Caco-2 (cell line): ENCODE measurements at regions not wholly inside any gene's neighbourhood (a gene's known extent, or its start where the extent isn't known, plus 50 kb on each side); places are given as distances from the start of the nearest gene placed in this dataset.

Experiments
- BruUV-seq: library from RNA; stranded (reverse); fragments of 400-500 nt; replicated peaks from 2 replicates; lab custom pipeline; 2021; lab: Mats Ljungman, UMichigan
- CTCF ChIA-PET: fragments of 300-600 bp; sonication (Branson Sonifier 250); formaldehyde crosslinking; loops from one replicate; lab custom pipeline; 2022; ENCODE audit warnings: antibody characterized with exemption; lab: Charles Lee
- POLR2A ChIA-PET: fragments of 300-600 bp; sonication (Branson Sonifier 250); formaldehyde crosslinking; loops from one replicate; lab custom pipeline; 2022; ENCODE audit warnings: antibody characterized with exemption; lab: Charles Lee
- DNase-seq, 2 experiments: peaks; one replicate each; pipeline versions ENCODE4 v3.0.0 to v3.0.0-alpha.2; 2020 to 2022
- H3K27me3 ChIP-seq: replicated peaks from 2 replicates; pipeline ENCODE4 v1.6.0; 2011; ENCODE audit warnings: low read length; ENCODE audit not compliant: control insufficient read depth, insufficient read depth
- H3K36me3 ChIP-seq: 2 replicates; pipeline ENCODE4 v1.5.1; 2011; ENCODE audit warnings: low read length; ENCODE audit not compliant: control insufficient read depth, insufficient read depth
- H3K4me1 ChIP-seq: fragments of 250-450 bp; sonication (Bioruptor Pico); 2 replicates; pipeline ENCODE4 v1.5.1; 2020; ENCODE audit warnings: mild to moderate bottlenecking
- H3K4me3 ChIP-seq: 2 replicates; pipeline ENCODE4 v1.5.1; 2011; ENCODE audit warnings: low read depth, mild to moderate bottlenecking, control low read depth, low read length
- H3K9me3 ChIP-seq: fragments of 250-450 bp; sonication (Bioruptor Pico); 2 replicates; pipeline ENCODE4 v1.5.1; 2020; ENCODE audit warnings: mild to moderate bottlenecking, moderate library complexity
- H3K27ac Mint-ChIP-seq: one replicate; pipeline ENCODE4 v1.8.0; 2022; ENCODE audit warnings: mixed read lengths; ENCODE audit not compliant: unreplicated experiment
- H3K27me3 Mint-ChIP-seq: one replicate; pipeline ENCODE4 v1.8.0; 2022; ENCODE audit warnings: mixed read lengths; ENCODE audit not compliant: insufficient read depth, unreplicated experiment
- H3K36me3 Mint-ChIP-seq: one replicate; pipeline ENCODE4 v1.8.0; 2022; ENCODE audit warnings: mild to moderate bottlenecking, mixed read lengths; ENCODE audit not compliant: insufficient read depth, unreplicated experiment
- H3K4me1 Mint-ChIP-seq: one replicate; pipeline ENCODE4 v1.8.0; 2022; ENCODE audit warnings: low read depth, mixed read lengths; ENCODE audit not compliant: unreplicated experiment
- H3K4me3 Mint-ChIP-seq: one replicate; pipeline ENCODE4 v1.8.0; 2022; ENCODE audit warnings: mild to moderate bottlenecking, moderate library complexity, mixed read lengths; ENCODE audit not compliant: unreplicated experiment
- H3K9me3 Mint-ChIP-seq: one replicate; pipeline ENCODE4 v1.8.0; 2022; ENCODE audit warnings: mixed read lengths; ENCODE audit not compliant: unreplicated experiment
- CTCF ChIP-seq, 2 experiments: fragments of 200-600 bp in 1 of 2; IDR thresholded peaks; 1 replicate in 1 of 2; 2 replicates in 1 of 2; pipeline versions ENCODE4 v1.5.1 to v1.8.0; 2011 to 2022; ENCODE audit warnings: antibody characterized with exemption in 1 of 2, control low read depth in 1 of 2, inconsistent platforms in 1 of 2, low read depth in 1 of 2, low read length in 1 of 2, mild to moderate bottlenecking in 1 of 2, moderate library complexity in 1 of 2; ENCODE audit not compliant: insufficient read depth in 1 of 2, severe bottlenecking in 1 of 2, unreplicated experiment in 1 of 2
- intact Hi-C: fragments of 100-400 bp; cut with micrococcal nuclease; formaldehyde crosslinking; loops from one replicate; pipeline ENCODE4 v1.10.0; 2022; ENCODE audit not compliant: unreplicated experiment

GRCh38 chr7:131839967-131840690 is 283.7 kb upstream of the PODXL start:
- intact Hi-C loops: loop anchor here (5.0 kb wide), 2 partner anchors 88 to 153 kb away; no protein-coding TSS in a partner anchor
- no peaks in the 10 kb centered on the region for H3K27me3 ChIP-seq
- H3K9me3 Mint-ChIP-seq: no peaks in the 10 kb centered on the region
- H3K4me3 Mint-ChIP-seq: no peak overlapping the region
- H3K4me3 ChIP-seq: no peak overlapping the region
- H3K36me3 Mint-ChIP-seq: no peaks in the 10 kb centered on the region
- no peak overlapping the region for H3K27ac Mint-ChIP-seq
- H3K27me3 Mint-ChIP-seq: peaks cover 12% of the 10 kb centered on the region
- ChIA-PET CTCF (interaction anchor here (1.2 kb wide), 1 partner anchor 19 kb away, joined by 3 read pairs; no protein-coding TSS in a partner anchor), POLR2A (no interaction called here)
- no peak for TF ChIP-seq CTCF (IDR thresholded peaks at IDR 0.05; ENCODE audit: insufficient read depth in 1 of 2, low read depth in 1 of 2, low read length in 1 of 2, severe bottlenecking in 1 of 2, unreplicated experiment in 1 of 2)
- no peaks in the 10 kb centered on the region for H3K4me1 ChIP-seq
- no TSS peak for BruUV-seq
- no peaks in the 10 kb centered on the region for H3K9me3 ChIP-seq
- no peak for DNase-seq
- H3K4me1 Mint-ChIP-seq: no peaks in the 10 kb centered on the region
- H3K36me3 ChIP-seq: no peaks in the 10 kb centered on the region

- Mint-ChIP-seq H3K36me3 (no peaks in the 10 kb centered on the region), H3K27ac (no peak overlapping the region), H3K9me3 (no peaks in the 10 kb centered on the region), H3K27me3 (peaks cover 8% of the 10 kb centered on the region), H3K4me1 (no peaks in the 10 kb centered on the region), H3K4me3 (no peak overlapping the region)
- TF ChIP-seq CTCF (IDR thresholded peaks at IDR 0.05; ENCODE audit: insufficient read depth in 1 of 2, low read depth in 1 of 2, low read length in 1 of 2, severe bottlenecking in 1 of 2, unreplicated experiment in 1 of 2): peak in 1 of 2 experiments; percentile 10
- Histone ChIP-seq H3K36me3 (no peaks in the 10 kb centered on the region), H3K27me3 (no peaks in the 10 kb centered on the region), H3K9me3 (no peaks in the 10 kb centered on the region), H3K4me3 (no peak overlapping the region), H3K4me1 (no peaks in the 10 kb centered on the region)
- ChIA-PET CTCF (no interaction called here), POLR2A (no interaction called here)
- no TSS peak for BruUV-seq
- no peak for DNase-seq
- intact Hi-C loops: loop anchor here (5.0 kb wide), 1 partner anchor 149 kb away; no protein-coding TSS in a partner anchor
Observed at GRCh38 chr7:131836733-131837132, 280.3 kb upstream of the PODXL start.

- intact Hi-C loops: loop anchor here (5.0 kb wide), 1 partner anchor 148 kb away; no protein-coding TSS in a partner anchor
- POLR2A ChIA-PET: no interaction called here
- Histone ChIP-seq H3K27me3 (no peaks in the 10 kb centered on the region), H3K9me3 (no peaks in the 10 kb centered on the region), H3K4me3 (no peak overlapping the region), H3K4me1 (no peaks in the 10 kb centered on the region), H3K36me3 (no peaks in the 10 kb centered on the region)
- Mint-ChIP-seq H3K36me3 (no peaks in the 10 kb centered on the region), H3K9me3 (no peaks in the 10 kb centered on the region), H3K27me3 (peaks cover 6% of the 10 kb centered on the region), H3K4me3 (no peak overlapping the region), H3K4me1 (no peaks in the 10 kb centered on the region), H3K27ac (no peak overlapping the region)
- no TSS peak for BruUV-seq
- no peak for TF ChIP-seq CTCF (IDR thresholded peaks at IDR 0.05; ENCODE audit: insufficient read depth in 1 of 2, low read depth in 1 of 2, low read length in 1 of 2, severe bottlenecking in 1 of 2, unreplicated experiment in 1 of 2)
- CTCF ChIA-PET: interaction anchor here (1.7 kb wide), 1 partner anchor 24 kb away, joined by 6 read pairs; no protein-coding TSS in a partner anchor
- DNase-seq: no peak
Observed at GRCh38 chr7:131835141-131835540, 278.7 kb upstream of the PODXL start.
